Gastrocnemius medialis (tissue), 4 donors: ENCODE measurements at regions not wholly inside any gene's neighbourhood (a gene's known extent, or its start where the extent isn't known, plus 50 kb on each side); places are given as distances from the start of the nearest gene placed in this dataset.

Experiments
- ATAC-seq, 2 donors: fragments of 150-250 bp; one replicate each; pipeline ENCODE4 v1.9.1; 2016
- DNase-seq, 2 donors: peaks; one replicate each; pipeline ENCODE4 v3.0.0-alpha.2; 2019
- H3K27ac ChIP-seq, 4 donors: fragments of 200-600 bp; sonication (generic); 1 replicate in 1 of 4; 2 replicates in 3 of 4; pipeline ENCODE4 v1.5.1; 2016 to 2018; ENCODE audit warnings: mild to moderate bottlenecking in 2 of 4, moderate library complexity in 1 of 4
- H3K27me3 ChIP-seq, 3 donors: fragments of 200-600 bp; sonication (generic) in 2 of 3; 1 replicate in 1 of 3; 2 replicates in 2 of 3; pipeline versions ENCODE4 v1.5.1 to v1.6.0; 2016 to 2019; ENCODE audit warnings: mild to moderate bottlenecking in 1 of 3, moderate library complexity in 1 of 3
- H3K36me3 ChIP-seq, 2 donors: fragments of 200-600 bp; sonication (generic) in 1 of 2; one replicate each; pipeline ENCODE4 v1.5.1; 2017 to 2018
- H3K4me1 ChIP-seq, 2 donors: fragments of 200-600 bp; sonication (generic) in 1 of 2; one replicate each; pipeline ENCODE4 v1.5.1; 2016 to 2017; ENCODE audit warnings: mild to moderate bottlenecking in 2 of 2
- H3K4me3 ChIP-seq, 4 donors: fragments of 200-600 bp; sonication (generic) in 3 of 4; 1 replicate in 1 of 4; 2 replicates in 3 of 4; pipeline ENCODE4 v1.5.1; 2016 to 2019; ENCODE audit warnings: mild to moderate bottlenecking in 2 of 4
- H3K9me3 ChIP-seq, 3 donors: fragments of 200-600 bp; sonication (generic) in 2 of 3; 1 replicate in 1 of 3; 2 replicates in 2 of 3; pipeline ENCODE4 v1.5.1; 2016 to 2019
- POLR2A ChIP-seq, 2 donors: fragments of 450-650 bp; IDR thresholded peaks; one replicate each; pipeline ENCODE4 v1.6.1; 2017; ENCODE audit warnings: antibody characterized with exemption in 2 of 2, mild to moderate bottlenecking in 2 of 2, moderate library complexity in 2 of 2
- in situ Hi-C, 4 donors: fragments of 200-750 bp; cut with MboI; loops; one replicate each; pipeline versions ENCODE4 v1.15.0 to v1.8.0; 2017; ENCODE audit warnings: low sequenced_read_pairs in 4 of 4
- intact Hi-C: fragments of 100-400 bp; cut with DNase I; formaldehyde crosslinking; loops from one replicate; pipeline ENCODE4 v1.15.1; 2023; ENCODE audit warnings: low total_unique reads
- TF ChIP-seq, protein P1 (sequence below), 5 experiments: fragments of 450-650 bp in 3 of 5; fragments of 200-600 bp in 2 of 5; sonication (generic) in 2 of 5; IDR thresholded peaks in 4 of 5; conservative IDR thresholded peaks in 1 of 5; 1 replicate in 4 of 5; 2 replicates in 1 of 5; pipeline ENCODE4 v1.5.1; 2016 to 2019; ENCODE audit warnings: antibody characterized with exemption in 5 of 5, mild to moderate bottlenecking in 3 of 5, moderate library complexity in 3 of 5

DNA sequence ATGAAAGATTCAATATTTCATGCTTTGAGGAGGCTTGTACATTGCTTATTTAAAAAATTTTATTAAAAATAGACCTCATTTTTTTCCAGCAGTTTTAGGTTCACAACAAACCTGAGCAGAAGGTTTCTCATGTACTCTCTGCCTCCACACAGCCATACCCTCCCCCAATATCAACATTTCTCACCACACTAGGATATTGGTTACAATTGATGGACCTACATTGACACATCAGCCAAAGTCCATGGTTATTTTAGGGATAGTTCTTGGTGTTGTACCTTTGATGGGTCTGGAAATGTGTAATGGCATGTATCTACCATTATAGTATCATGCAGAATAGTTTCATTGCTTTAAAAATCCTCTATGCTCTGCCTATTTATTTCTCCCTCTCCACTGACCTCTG is 611.0 kb downstream of the KCTD8 start:
- H3K4me1 ChIP-seq = no peaks in the 10 kb centered on the region
- TF ChIP-seq POLR2A (IDR thresholded peaks at IDR 0.05) = no peak
- TF ChIP-seq, protein P1, sequence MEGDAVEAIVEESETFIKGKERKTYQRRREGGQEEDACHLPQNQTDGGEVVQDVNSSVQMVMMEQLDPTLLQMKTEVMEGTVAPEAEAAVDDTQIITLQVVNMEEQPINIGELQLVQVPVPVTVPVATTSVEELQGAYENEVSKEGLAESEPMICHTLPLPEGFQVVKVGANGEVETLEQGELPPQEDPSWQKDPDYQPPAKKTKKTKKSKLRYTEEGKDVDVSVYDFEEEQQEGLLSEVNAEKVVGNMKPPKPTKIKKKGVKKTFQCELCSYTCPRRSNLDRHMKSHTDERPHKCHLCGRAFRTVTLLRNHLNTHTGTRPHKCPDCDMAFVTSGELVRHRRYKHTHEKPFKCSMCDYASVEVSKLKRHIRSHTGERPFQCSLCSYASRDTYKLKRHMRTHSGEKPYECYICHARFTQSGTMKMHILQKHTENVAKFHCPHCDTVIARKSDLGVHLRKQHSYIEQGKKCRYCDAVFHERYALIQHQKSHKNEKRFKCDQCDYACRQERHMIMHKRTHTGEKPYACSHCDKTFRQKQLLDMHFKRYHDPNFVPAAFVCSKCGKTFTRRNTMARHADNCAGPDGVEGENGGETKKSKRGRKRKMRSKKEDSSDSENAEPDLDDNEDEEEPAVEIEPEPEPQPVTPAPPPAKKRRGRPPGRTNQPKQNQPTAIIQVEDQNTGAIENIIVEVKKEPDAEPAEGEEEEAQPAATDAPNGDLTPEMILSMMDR (IDR thresholded peaks at IDR 0.05 in 4 of 5, conservative IDR thresholded peaks at IDR 0.05 in 1 of 5) = no peak
- intact Hi-C loops (no loop called here), in situ Hi-C loops (no loop called here)
- no peaks in the 10 kb centered on the region for H3K36me3 ChIP-seq
- no peak overlapping the region for H3K27ac ChIP-seq
- H3K9me3 ChIP-seq = no peaks in the 10 kb centered on the region
- no peak for ATAC-seq
- H3K27me3 ChIP-seq = no peaks in the 10 kb centered on the region
- DNase-seq = no peak
- H3K4me3 ChIP-seq = no peak overlapping the region

DNA sequence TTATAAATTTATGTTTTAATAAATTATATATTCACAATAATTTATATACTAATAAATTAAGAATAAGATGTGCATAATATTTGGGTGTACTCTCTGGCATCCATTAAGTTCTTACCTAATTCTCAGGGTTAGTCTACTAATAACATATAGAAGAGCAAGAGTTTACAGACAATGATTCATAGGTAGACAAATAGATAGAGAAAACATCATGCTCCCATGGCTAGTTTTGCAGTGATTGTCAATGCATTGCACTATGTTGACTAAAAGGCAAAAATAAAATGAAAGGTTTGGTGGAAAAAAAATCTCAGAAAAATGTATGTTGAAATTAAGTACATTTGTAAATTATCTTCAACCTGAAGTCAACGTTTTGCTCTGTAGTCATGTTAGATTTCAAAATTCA is 606.0 kb downstream of the KCTD8 start:
- no peak for ATAC-seq
- Histone ChIP-seq H3K4me3 (no peak overlapping the region), H3K4me1 (no peaks in the 10 kb centered on the region), H3K9me3 (no peaks in the 10 kb centered on the region), H3K36me3 (no peaks in the 10 kb centered on the region), H3K27ac (no peak overlapping the region), H3K27me3 (no peaks in the 10 kb centered on the region)
- in situ Hi-C loops (no loop called here), intact Hi-C loops (no loop called here)
- no peak for DNase-seq
- TF ChIP-seq, protein P1 (IDR thresholded peaks at IDR 0.05 in 4 of 5, conservative IDR thresholded peaks at IDR 0.05 in 1 of 5) = no peak
- no peak for TF ChIP-seq POLR2A (IDR thresholded peaks at IDR 0.05)

DNA sequence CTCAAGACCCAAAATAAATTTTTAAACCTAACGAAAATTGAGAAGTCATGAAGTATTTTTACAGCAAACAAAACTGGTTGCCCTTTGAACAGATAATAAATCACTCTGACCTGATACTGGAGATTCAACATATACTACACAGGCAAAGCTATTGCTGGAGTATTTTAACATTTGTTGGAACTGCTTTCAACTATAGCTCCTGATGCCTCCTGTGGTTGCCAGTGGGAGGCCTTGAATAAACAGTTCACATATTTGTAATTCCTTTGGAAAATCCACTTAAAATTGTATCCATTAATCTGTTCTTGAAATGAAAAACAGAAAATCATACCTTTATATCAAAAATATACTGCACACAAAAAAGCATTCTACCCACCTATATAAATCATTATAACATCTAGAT is 605.1 kb downstream of the KCTD8 start:
- intact Hi-C loops (no loop called here), in situ Hi-C loops (no loop called here)
- no peak for TF ChIP-seq POLR2A (IDR thresholded peaks at IDR 0.05)
- TF ChIP-seq, protein P1 (IDR thresholded peaks at IDR 0.05 in 4 of 5, conservative IDR thresholded peaks at IDR 0.05 in 1 of 5) = no peak
- Histone ChIP-seq H3K4me3 (no peak overlapping the region), H3K36me3 (no peaks in the 10 kb centered on the region), H3K27me3 (no peaks in the 10 kb centered on the region), H3K9me3 (no peaks in the 10 kb centered on the region), H3K4me1 (no peaks in the 10 kb centered on the region), H3K27ac (no peak overlapping the region)
- DNase-seq (no peak), ATAC-seq (no peak)

DNA sequence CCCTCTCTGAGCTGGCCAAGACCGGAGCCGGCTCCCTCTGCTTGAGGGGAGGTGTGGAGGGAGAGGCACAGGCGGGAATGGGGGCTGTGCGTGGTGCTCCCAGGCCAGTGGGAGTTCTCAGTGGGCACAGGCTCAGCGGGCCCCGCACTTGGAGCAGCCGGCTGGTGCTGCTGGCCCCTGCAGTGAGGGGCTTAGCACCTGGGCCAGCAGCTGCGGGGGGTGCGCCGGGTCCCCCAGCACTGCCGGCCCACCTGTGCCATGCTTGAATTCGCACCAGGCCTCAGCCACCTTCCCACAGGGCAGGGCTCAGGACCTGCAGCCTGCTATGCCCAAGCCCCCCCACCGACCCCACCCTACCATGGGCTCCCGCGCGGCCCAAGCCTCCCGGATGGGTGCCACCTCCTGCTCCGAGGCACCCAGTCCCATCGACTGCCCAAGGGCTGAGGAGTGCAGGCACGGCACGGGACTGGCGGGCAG is 602.5 kb downstream of the KCTD8 start:
- Histone ChIP-seq H3K4me1 (no peaks in the 10 kb centered on the region), H3K36me3 (no peaks in the 10 kb centered on the region), H3K27ac (no peak overlapping the region), H3K4me3 (no peak overlapping the region), H3K9me3 (no peaks in the 10 kb centered on the region), H3K27me3 (no peaks in the 10 kb centered on the region)
- ATAC-seq = no peak
- intact Hi-C loops (no loop called here), in situ Hi-C loops (no loop called here)
- TF ChIP-seq, protein P1 (IDR thresholded peaks at IDR 0.05 in 4 of 5, conservative IDR thresholded peaks at IDR 0.05 in 1 of 5) = no peak
- TF ChIP-seq POLR2A (IDR thresholded peaks at IDR 0.05) = no peak
- DNase-seq = no peak

DNA sequence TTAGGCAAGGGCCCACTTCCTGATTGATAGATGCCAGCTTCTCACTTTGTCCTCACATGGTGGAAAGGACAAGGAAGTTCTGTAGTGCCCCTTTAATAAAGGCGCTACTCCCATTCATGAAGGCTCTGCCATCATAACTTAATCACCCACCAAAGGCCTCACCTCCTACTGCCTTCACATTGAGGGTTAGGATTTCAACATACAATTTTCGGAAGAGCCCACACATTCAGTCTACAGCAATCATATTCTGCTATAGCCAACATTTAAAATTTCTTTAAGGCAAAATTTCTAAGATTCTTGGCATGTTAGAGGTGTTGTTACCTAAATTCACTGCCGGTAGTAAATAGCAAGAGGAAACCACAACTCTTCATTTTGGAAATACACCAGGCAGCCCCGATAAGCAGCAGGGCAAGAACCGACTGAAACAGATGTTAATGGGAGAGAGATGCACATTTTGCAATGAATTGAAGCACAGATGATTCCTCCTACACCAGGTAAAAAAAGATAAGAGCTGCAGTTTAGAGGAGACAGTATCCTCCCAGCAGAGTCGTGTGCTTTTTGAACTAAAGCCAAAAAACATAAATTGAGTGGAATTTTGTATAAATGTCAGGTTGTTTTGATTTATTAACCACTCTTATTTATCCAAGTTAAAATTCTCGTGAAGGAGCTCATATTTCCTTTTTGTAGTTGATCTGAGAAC is 594.9 kb downstream of the KCTD8 start:
- TF ChIP-seq, protein P1 (IDR thresholded peaks at IDR 0.05 in 4 of 5, conservative IDR thresholded peaks at IDR 0.05 in 1 of 5) = no peak
- TF ChIP-seq POLR2A (IDR thresholded peaks at IDR 0.05) = no peak
- intact Hi-C loops = no loop called here
- H3K4me3 ChIP-seq = no peak overlapping the region
- in situ Hi-C loops = no loop called here
- H3K36me3 ChIP-seq = no peaks in the 10 kb centered on the region
- ATAC-seq (no peak), DNase-seq (no peak)
- H3K9me3 ChIP-seq = no peaks in the 10 kb centered on the region
- no peaks in the 10 kb centered on the region for H3K4me1 ChIP-seq
- H3K27me3 ChIP-seq = no peaks in the 10 kb centered on the region
- no peak overlapping the region for H3K27ac ChIP-seq
